ENCODE measurements at regions not wholly inside any gene's neighbourhood (a gene's known extent, or its start where the extent isn't known, plus 50 kb on each side); places are given as distances from the start of the nearest gene placed in this dataset.

DNA sequence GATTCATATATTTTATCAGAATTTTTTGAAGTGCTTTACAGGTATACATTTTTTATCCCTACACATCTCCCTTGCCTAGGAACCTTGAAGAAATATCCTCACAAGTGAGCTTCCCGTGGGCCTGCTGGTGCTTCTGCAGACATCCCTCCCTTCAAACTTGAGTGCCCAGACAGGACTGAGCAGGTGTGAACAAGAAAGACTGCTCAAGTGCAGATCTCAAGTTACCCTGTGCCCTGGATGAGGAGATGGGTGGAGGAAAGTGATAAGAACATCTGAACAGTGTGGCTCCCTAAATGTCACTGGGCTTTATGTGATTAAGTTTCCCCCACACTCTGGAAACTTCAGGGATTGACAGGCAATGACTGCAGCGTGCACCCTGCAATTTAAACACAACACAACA is 209.8 kb downstream of the TLE1 start:
- H3K27ac ChIP-seq (ENCODE audit: low read length) = no peak overlapping the region
- POLR2A ChIA-PET = no interaction called here
- intact Hi-C loops (cut with micrococcal nuclease; ENCODE audit: unreplicated experiment) = no loop called here
- H3K9me3 ChIP-seq (ENCODE audit: control insufficient read depth, insufficient read depth, low read depth, low read length) = no peaks in the 10 kb centered on the region
- H3K27me3 ChIP-seq (ENCODE audit: control insufficient read depth, insufficient read depth, low read length) = no peaks in the 10 kb centered on the region
- no peak for ATAC-seq
- no peak overlapping the region for H3K4me3 ChIP-seq (ENCODE audit: low read depth in 2 of 2, low read length in 2 of 2)
- CTCF ChIA-PET = no interaction called here
- BruUV-seq (replicated peaks) = no TSS peak
- DNase-seq (ENCODE audit: low read depth, low spot score) = no peak
- TF ChIP-seq, protein P1, sequence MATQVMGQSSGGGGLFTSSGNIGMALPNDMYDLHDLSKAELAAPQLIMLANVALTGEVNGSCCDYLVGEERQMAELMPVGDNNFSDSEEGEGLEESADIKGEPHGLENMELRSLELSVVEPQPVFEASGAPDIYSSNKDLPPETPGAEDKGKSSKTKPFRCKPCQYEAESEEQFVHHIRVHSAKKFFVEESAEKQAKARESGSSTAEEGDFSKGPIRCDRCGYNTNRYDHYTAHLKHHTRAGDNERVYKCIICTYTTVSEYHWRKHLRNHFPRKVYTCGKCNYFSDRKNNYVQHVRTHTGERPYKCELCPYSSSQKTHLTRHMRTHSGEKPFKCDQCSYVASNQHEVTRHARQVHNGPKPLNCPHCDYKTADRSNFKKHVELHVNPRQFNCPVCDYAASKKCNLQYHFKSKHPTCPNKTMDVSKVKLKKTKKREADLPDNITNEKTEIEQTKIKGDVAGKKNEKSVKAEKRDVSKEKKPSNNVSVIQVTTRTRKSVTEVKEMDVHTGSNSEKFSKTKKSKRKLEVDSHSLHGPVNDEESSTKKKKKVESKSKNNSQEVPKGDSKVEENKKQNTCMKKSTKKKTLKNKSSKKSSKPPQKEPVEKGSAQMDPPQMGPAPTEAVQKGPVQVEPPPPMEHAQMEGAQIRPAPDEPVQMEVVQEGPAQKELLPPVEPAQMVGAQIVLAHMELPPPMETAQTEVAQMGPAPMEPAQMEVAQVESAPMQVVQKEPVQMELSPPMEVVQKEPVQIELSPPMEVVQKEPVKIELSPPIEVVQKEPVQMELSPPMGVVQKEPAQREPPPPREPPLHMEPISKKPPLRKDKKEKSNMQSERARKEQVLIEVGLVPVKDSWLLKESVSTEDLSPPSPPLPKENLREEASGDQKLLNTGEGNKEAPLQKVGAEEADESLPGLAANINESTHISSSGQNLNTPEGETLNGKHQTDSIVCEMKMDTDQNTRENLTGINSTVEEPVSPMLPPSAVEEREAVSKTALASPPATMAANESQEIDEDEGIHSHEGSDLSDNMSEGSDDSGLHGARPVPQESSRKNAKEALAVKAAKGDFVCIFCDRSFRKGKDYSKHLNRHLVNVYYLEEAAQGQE (IDR thresholded peaks at IDR 0.05; ENCODE audit: insufficient read depth in 1 of 2, low read depth in 2 of 2, low read length in 1 of 2) = no peak
- TF ChIP-seq TCF7L2 (IDR thresholded peaks at IDR 0.05; ENCODE audit: low read depth, low read length) = no peak
- TF ChIP-seq, protein P2, sequence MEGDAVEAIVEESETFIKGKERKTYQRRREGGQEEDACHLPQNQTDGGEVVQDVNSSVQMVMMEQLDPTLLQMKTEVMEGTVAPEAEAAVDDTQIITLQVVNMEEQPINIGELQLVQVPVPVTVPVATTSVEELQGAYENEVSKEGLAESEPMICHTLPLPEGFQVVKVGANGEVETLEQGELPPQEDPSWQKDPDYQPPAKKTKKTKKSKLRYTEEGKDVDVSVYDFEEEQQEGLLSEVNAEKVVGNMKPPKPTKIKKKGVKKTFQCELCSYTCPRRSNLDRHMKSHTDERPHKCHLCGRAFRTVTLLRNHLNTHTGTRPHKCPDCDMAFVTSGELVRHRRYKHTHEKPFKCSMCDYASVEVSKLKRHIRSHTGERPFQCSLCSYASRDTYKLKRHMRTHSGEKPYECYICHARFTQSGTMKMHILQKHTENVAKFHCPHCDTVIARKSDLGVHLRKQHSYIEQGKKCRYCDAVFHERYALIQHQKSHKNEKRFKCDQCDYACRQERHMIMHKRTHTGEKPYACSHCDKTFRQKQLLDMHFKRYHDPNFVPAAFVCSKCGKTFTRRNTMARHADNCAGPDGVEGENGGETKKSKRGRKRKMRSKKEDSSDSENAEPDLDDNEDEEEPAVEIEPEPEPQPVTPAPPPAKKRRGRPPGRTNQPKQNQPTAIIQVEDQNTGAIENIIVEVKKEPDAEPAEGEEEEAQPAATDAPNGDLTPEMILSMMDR (IDR thresholded peaks at IDR 0.05) = no peak
- no peak for TF ChIP-seq SIN3A (IDR thresholded peaks at IDR 0.05; ENCODE audit: borderline replicate concordance, insufficient read depth, low read depth, low read length)
- no peak for TF ChIP-seq POLR2AphosphoS5 (IDR thresholded peaks at IDR 0.05; ENCODE audit: low read depth, low read length)
- H3K36me3 ChIP-seq (ENCODE audit: control insufficient read depth, insufficient read depth, low read length) = no peaks in the 10 kb centered on the region
- no peaks in the 10 kb centered on the region for H3K4me1 ChIP-seq (ENCODE audit: control insufficient read depth, insufficient read depth, low read length)
- in situ Hi-C loops (cut with HindIII; ENCODE audit: low pct_unique_long_range_greater_than_20kb, low sequenced_read_pairs) = no loop called here

DNA sequence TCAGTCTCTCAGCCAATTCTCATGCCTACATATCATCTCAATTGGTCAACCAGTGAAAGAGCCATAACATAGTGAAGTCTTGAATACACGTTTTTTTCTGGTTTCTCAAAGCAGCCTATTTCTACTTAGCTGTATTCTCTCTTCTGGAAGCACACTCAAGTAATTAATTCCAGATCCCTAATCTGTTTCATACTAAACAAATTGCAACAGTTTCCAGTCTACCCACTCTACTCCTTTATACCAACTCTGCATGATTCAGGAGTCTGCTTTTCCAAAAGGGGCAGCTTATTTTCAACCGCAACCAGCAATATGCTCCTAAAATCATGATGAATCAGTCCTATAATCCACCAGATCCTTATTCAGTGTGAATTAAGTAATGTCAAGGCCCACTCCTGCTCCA is 211.7 kb downstream of the TLE1 start:
- Histone ChIP-seq H3K27ac (ENCODE audit: low read length) (no peak overlapping the region), H3K36me3 (ENCODE audit: control insufficient read depth, insufficient read depth, low read length) (no peaks in the 10 kb centered on the region), H3K4me3 (ENCODE audit: low read depth in 2 of 2, low read length in 2 of 2) (no peak overlapping the region), H3K4me1 (ENCODE audit: control insufficient read depth, insufficient read depth, low read length) (no peaks in the 10 kb centered on the region), H3K27me3 (ENCODE audit: control insufficient read depth, insufficient read depth, low read length) (no peaks in the 10 kb centered on the region), H3K9me3 (ENCODE audit: control insufficient read depth, insufficient read depth, low read depth, low read length) (no peaks in the 10 kb centered on the region)
- DNase-seq (ENCODE audit: low read depth, low spot score) (no peak), ATAC-seq (no peak)
- in situ Hi-C loops (cut with HindIII; ENCODE audit: low pct_unique_long_range_greater_than_20kb, low sequenced_read_pairs) (no loop called here), intact Hi-C loops (cut with micrococcal nuclease; ENCODE audit: unreplicated experiment) (no loop called here)
- no TSS peak for BruUV-seq (replicated peaks)
- ChIA-PET POLR2A (no interaction called here), CTCF (no interaction called here)
- TF ChIP-seq TCF7L2 (IDR thresholded peaks at IDR 0.05; ENCODE audit: low read depth, low read length) (no peak), SIN3A (IDR thresholded peaks at IDR 0.05; ENCODE audit: borderline replicate concordance, insufficient read depth, low read depth, low read length) (no peak), POLR2AphosphoS5 (IDR thresholded peaks at IDR 0.05; ENCODE audit: low read depth, low read length) (no peak)
- TF ChIP-seq, protein P1 (IDR thresholded peaks at IDR 0.05; ENCODE audit: insufficient read depth in 1 of 2, low read depth in 2 of 2, low read length in 1 of 2) = no peak
- TF ChIP-seq, protein P2 (IDR thresholded peaks at IDR 0.05) = no peak

Data from Panc1 (cell line).